Fibroblast of lung (primary cell): ENCODE measurements at regions not wholly inside any gene's neighbourhood (a gene's known extent, or its start where the extent isn't known, plus 50 kb on each side); places are given as distances from the start of the nearest gene placed in this dataset.

Experiments used
- DNase-seq, 2 donors: peaks; one replicate each; pipeline versions ENCODE4 v3.0.0 to v3.0.0-alpha.2; 2010; ENCODE audit warnings: low read depth in 2 of 2
- H2AFZ ChIP-seq: 2 replicates; pipeline ENCODE4 v1.5.1; 2012; ENCODE audit warnings: low read length, control low read depth, inconsistent platforms
- H3K27ac ChIP-seq: 2 replicates; pipeline ENCODE4 v1.5.1; 2011; ENCODE audit warnings: low read length, control low read depth; ENCODE audit not compliant: insufficient read depth
- H3K27me3 ChIP-seq: 2 replicates; pipeline ENCODE4 v1.5.1; 2011; ENCODE audit warnings: mild to moderate bottlenecking, low read length; ENCODE audit not compliant: control insufficient read depth, insufficient read depth
- H3K36me3 ChIP-seq: 2 replicates; pipeline ENCODE4 v1.5.1; 2011; ENCODE audit warnings: low read length; ENCODE audit not compliant: control insufficient read depth, insufficient read depth
- H3K4me1 ChIP-seq: 2 replicates; pipeline ENCODE4 v1.5.1; 2011; ENCODE audit warnings: low read length; ENCODE audit not compliant: control insufficient read depth, insufficient read depth; ENCODE audit errors: extremely low read depth
- H3K4me2 ChIP-seq: 2 replicates; pipeline ENCODE4 v1.5.1; 2011; ENCODE audit warnings: low read length, control low read depth; ENCODE audit not compliant: insufficient read depth; ENCODE audit errors: extremely low read depth
- H3K4me3 ChIP-seq, 4 experiments: fragments of 200-600 bp in 1 of 4; sonication (generic) in 1 of 4; replicated peaks in 1 of 4; 2 replicates each; pipeline ENCODE4 v1.5.1; 2011 to 2016; ENCODE audit warnings: low read length in 4 of 4, low read depth in 3 of 4, mild to moderate bottlenecking in 3 of 4, control low read depth in 2 of 4, inconsistent platforms in 1 of 4, mixed read lengths in 1 of 4; ENCODE audit not compliant: insufficient read depth in 1 of 4; ENCODE audit errors: control extremely low read depth in 1 of 4
- H3K79me2 ChIP-seq: 2 replicates; pipeline ENCODE4 v1.5.1; 2012; ENCODE audit warnings: mild to moderate bottlenecking, low read length, inconsistent platforms; ENCODE audit not compliant: control insufficient read depth, insufficient read depth
- H3K9ac ChIP-seq: 2 replicates; pipeline ENCODE4 v1.5.1; 2011; ENCODE audit warnings: mild to moderate bottlenecking, low read length, control low read depth; ENCODE audit not compliant: insufficient read depth
- H3K9me3 ChIP-seq: 2 replicates; pipeline ENCODE4 v1.5.1; 2012; ENCODE audit warnings: low read depth, low read length; ENCODE audit not compliant: control insufficient read depth, insufficient read depth
- H4K20me1 ChIP-seq: 2 replicates; pipeline ENCODE4 v1.5.1; 2011; ENCODE audit warnings: low read length; ENCODE audit not compliant: control insufficient read depth, insufficient read depth; ENCODE audit errors: extremely low read depth
- EZH2 ChIP-seq: IDR thresholded peaks from 2 replicates; pipeline ENCODE4 v1.5.1; 2012; ENCODE audit warnings: low read length, control low read depth, mild to moderate bottlenecking; ENCODE audit errors: missing control alignments
- TF ChIP-seq, protein P1 (sequence below), 2 donors: IDR thresholded peaks in 1 of 2; conservative IDR thresholded peaks in 1 of 2; 1 replicate in 1 of 2; 2 replicates in 1 of 2; pipeline ENCODE4 v1.5.1; 2011 to 2012; ENCODE audit warnings: low read length in 2 of 2, control low read depth in 1 of 2, inconsistent platforms in 1 of 2, low read depth in 1 of 2, mild to moderate bottlenecking in 1 of 2

- Histone ChIP-seq H3K79me2 (no peaks in the 10 kb centered on the region), H3K9me3 (no peaks in the 10 kb centered on the region), H4K20me1 (no peaks in the 10 kb centered on the region), H3K36me3 (no peaks in the 10 kb centered on the region), H3K27me3 (no peaks in the 10 kb centered on the region), H3K4me3 (no peak overlapping the region), H3K9ac (no peak overlapping the region), H2AFZ (no peak overlapping the region), H3K4me2 (no peak overlapping the region), H3K4me1 (no peaks in the 10 kb centered on the region), H3K27ac (no peak overlapping the region)
- TF ChIP-seq, protein P1, sequence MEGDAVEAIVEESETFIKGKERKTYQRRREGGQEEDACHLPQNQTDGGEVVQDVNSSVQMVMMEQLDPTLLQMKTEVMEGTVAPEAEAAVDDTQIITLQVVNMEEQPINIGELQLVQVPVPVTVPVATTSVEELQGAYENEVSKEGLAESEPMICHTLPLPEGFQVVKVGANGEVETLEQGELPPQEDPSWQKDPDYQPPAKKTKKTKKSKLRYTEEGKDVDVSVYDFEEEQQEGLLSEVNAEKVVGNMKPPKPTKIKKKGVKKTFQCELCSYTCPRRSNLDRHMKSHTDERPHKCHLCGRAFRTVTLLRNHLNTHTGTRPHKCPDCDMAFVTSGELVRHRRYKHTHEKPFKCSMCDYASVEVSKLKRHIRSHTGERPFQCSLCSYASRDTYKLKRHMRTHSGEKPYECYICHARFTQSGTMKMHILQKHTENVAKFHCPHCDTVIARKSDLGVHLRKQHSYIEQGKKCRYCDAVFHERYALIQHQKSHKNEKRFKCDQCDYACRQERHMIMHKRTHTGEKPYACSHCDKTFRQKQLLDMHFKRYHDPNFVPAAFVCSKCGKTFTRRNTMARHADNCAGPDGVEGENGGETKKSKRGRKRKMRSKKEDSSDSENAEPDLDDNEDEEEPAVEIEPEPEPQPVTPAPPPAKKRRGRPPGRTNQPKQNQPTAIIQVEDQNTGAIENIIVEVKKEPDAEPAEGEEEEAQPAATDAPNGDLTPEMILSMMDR (conservative IDR thresholded peaks at IDR 0.05 in 1 of 2, IDR thresholded peaks at IDR 0.05 in 1 of 2; ENCODE audit: low read depth in 1 of 2, low read length in 2 of 2), result no peak
- TF ChIP-seq EZH2, result no peak
- no peak for DNase-seq
These were observed 399.7 kb upstream of the NBEA start for GRCh38 chr13:34542321-34542720.

- H4K20me1 ChIP-seq, result no peaks in the 10 kb centered on the region
- no peaks in the 10 kb centered on the region for H3K27me3 ChIP-seq
- no peak overlapping the region for H3K9ac ChIP-seq
- H3K4me3 ChIP-seq, result no peak overlapping the region
- TF ChIP-seq EZH2, result no peak
- TF ChIP-seq, protein P1 (conservative IDR thresholded peaks at IDR 0.05 in 1 of 2, IDR thresholded peaks at IDR 0.05 in 1 of 2; ENCODE audit: low read depth in 1 of 2, low read length in 2 of 2), result no peak
- H3K4me1 ChIP-seq, result no peaks in the 10 kb centered on the region
- no peak overlapping the region for H3K4me2 ChIP-seq
- no peak for DNase-seq
- no peak overlapping the region for H2AFZ ChIP-seq
- no peaks in the 10 kb centered on the region for H3K79me2 ChIP-seq
- no peaks in the 10 kb centered on the region for H3K36me3 ChIP-seq
- no peak overlapping the region for H3K27ac ChIP-seq
- H3K9me3 ChIP-seq, result no peaks in the 10 kb centered on the region
These were observed 398.2 kb upstream of the NBEA start for GRCh38 chr13:34543836-34544235.

- TF ChIP-seq EZH2, result no peak
- TF ChIP-seq, protein P1 (conservative IDR thresholded peaks at IDR 0.05 in 1 of 2, IDR thresholded peaks at IDR 0.05 in 1 of 2; ENCODE audit: low read depth in 1 of 2, low read length in 2 of 2), result no peak
- H4K20me1 ChIP-seq, result no peaks in the 10 kb centered on the region
- no peaks in the 10 kb centered on the region for H3K4me1 ChIP-seq
- no peak overlapping the region for H2AFZ ChIP-seq
- H3K27ac ChIP-seq, result no peak overlapping the region
- H3K4me2 ChIP-seq, result no peak overlapping the region
- DNase-seq, result no peak
- no peaks in the 10 kb centered on the region for H3K79me2 ChIP-seq
- no peaks in the 10 kb centered on the region for H3K36me3 ChIP-seq
- H3K9me3 ChIP-seq, result no peaks in the 10 kb centered on the region
- no peak overlapping the region for H3K4me3 ChIP-seq
- H3K9ac ChIP-seq, result no peak overlapping the region
- no peaks in the 10 kb centered on the region for H3K27me3 ChIP-seq
These were observed 396.6 kb upstream of the NBEA start for GRCh38 chr13:34545461-34545860.
